WERI-Rb-1 (cell line): ENCODE measurements at regions not wholly inside any gene's neighbourhood (a gene's known extent, or its start where the extent isn't known, plus 50 kb on each side); places are given as distances from the start of the nearest gene placed in this dataset.

Experiments used
- DNase-seq: peaks from one replicate; pipeline ENCODE4 v3.0.0-alpha.2; 2020
- H3K27ac ChIP-seq: fragments of 250-450 bp; sonication (Bioruptor Pico); 2 replicates; pipeline ENCODE4 v1.5.1; 2020; ENCODE audit warnings: mild to moderate bottlenecking, moderate library complexity
- H3K27me3 ChIP-seq: fragments of 250-450 bp; sonication (Bioruptor Pico); 2 replicates; pipeline ENCODE4 v1.5.1; 2021; ENCODE audit warnings: mild to moderate bottlenecking, low read depth, moderate library complexity; ENCODE audit not compliant: insufficient read depth, severe bottlenecking
- H3K36me3 ChIP-seq: fragments of 250-450 bp; sonication (Bioruptor Pico); 2 replicates; pipeline ENCODE4 v1.5.1; 2020; ENCODE audit warnings: mild to moderate bottlenecking, moderate library complexity
- H3K4me3 ChIP-seq: 2 replicates; pipeline ENCODE4 v1.5.1; 2011; ENCODE audit warnings: low read depth, mild to moderate bottlenecking, control low read depth, low read length
- H3K9me3 ChIP-seq: fragments of 250-450 bp; sonication (Bioruptor Pico); 2 replicates; pipeline ENCODE4 v1.5.1; 2021; ENCODE audit warnings: mild to moderate bottlenecking, moderate library complexity; ENCODE audit not compliant: severe bottlenecking
- CTCF ChIP-seq: IDR thresholded peaks from 2 replicates; pipeline ENCODE4 v1.5.1; 2011; ENCODE audit warnings: low read depth, mild to moderate bottlenecking, control low read depth, inconsistent platforms, low read length

GRCh38 chr20:23161244-23161891 is 75.2 kb upstream of the CD93 start:
- DNase-seq = no peak
- H3K9me3 ChIP-seq = no peaks in the 10 kb centered on the region
- H3K27me3 ChIP-seq = peaks cover 10% of the 10 kb centered on the region
- no peak for TF ChIP-seq CTCF
- no peak overlapping the region for H3K4me3 ChIP-seq
- no peaks in the 10 kb centered on the region for H3K36me3 ChIP-seq
- H3K27ac ChIP-seq = no peak overlapping the region

- H3K27me3 ChIP-seq = peaks cover 5% of the 10 kb centered on the region
- no peak overlapping the region for H3K4me3 ChIP-seq
- no peaks in the 10 kb centered on the region for H3K9me3 ChIP-seq
- no peak for DNase-seq
- no peak for TF ChIP-seq CTCF
- no peak overlapping the region for H3K27ac ChIP-seq
- no peaks in the 10 kb centered on the region for H3K36me3 ChIP-seq
These were observed 74.6 kb upstream of the CD93 start for GRCh38 chr20:23160536-23161243.

GRCh38 chr20:23159947-23160318 is 73.8 kb upstream of the CD93 start:
- H3K36me3 ChIP-seq = no peaks in the 10 kb centered on the region
- no peak overlapping the region for H3K27ac ChIP-seq
- H3K9me3 ChIP-seq = no peaks in the 10 kb centered on the region
- no peak for DNase-seq
- no peak for TF ChIP-seq CTCF
- H3K4me3 ChIP-seq = no peak overlapping the region
- no peaks in the 10 kb centered on the region for H3K27me3 ChIP-seq

GRCh38 chr20:23159256-23159946 is 73.3 kb upstream of the CD93 start:
- Histone ChIP-seq H3K27me3 (no peaks in the 10 kb centered on the region), H3K27ac (no peak overlapping the region), H3K36me3 (no peaks in the 10 kb centered on the region), H3K9me3 (no peaks in the 10 kb centered on the region), H3K4me3 (no peak overlapping the region)
- DNase-seq = peak; percentile 21
- TF ChIP-seq CTCF = no peak

GRCh38 chr20:23157734-23158133 is 71.6 kb upstream of the CD93 start:
- H3K27ac ChIP-seq = no peak overlapping the region
- no peaks in the 10 kb centered on the region for H3K27me3 ChIP-seq
- no peak for TF ChIP-seq CTCF
- no peaks in the 10 kb centered on the region for H3K9me3 ChIP-seq
- no peak for DNase-seq
- H3K36me3 ChIP-seq = no peaks in the 10 kb centered on the region
- no peak overlapping the region for H3K4me3 ChIP-seq
